ENCODE measurements at regions not wholly inside any gene's neighbourhood (a gene's known extent, or its start where the extent isn't known, plus 50 kb on each side); places are given as distances from the start of the nearest gene placed in this dataset.

DNA sequence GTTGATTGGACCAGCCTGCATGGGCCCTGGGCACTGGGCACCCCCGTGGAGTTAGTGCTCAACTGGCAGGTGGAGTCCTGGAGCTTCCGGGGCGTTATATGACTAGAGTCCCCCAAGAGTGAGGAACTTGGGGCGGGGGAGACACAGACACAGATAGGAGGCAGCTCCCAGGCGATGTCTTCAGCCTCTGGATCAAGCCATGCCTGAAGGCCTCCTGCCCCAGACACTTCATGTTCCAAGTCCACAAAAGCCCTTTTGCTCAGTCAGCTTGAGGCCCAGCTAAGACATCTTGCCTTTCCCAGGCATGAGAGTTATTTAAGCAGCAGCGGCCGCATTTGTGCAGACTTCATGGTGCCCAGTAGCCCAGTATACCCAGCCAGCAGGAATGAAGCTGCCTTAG lies 136.6 kb upstream of the CIBAR2 start:
- H3K36me3 Mint-ChIP-seq (ENCODE audit: low read depth) = no peaks in the 10 kb centered on the region
- DNase-seq = no peak
- H3K4me1 Mint-ChIP-seq (ENCODE audit: low read depth) = peaks cover 15% of the 10 kb centered on the region
- no peak overlapping the region for H3K27ac Mint-ChIP-seq
- no peak overlapping the region for H3K4me3 Mint-ChIP-seq
- peaks cover 3% of the 10 kb centered on the region for H3K27me3 Mint-ChIP-seq (ENCODE audit: insufficient read depth)
- no peak for TF ChIP-seq CTCF (IDR thresholded peaks at IDR 0.05)
- no peaks in the 10 kb centered on the region for H3K9me3 Mint-ChIP-seq

GRCh38 chr16:85249418-85250146 lies 137.3 kb upstream of the CIBAR2 start:
- no peaks in the 10 kb centered on the region for H3K9me3 Mint-ChIP-seq
- H3K27me3 Mint-ChIP-seq (ENCODE audit: insufficient read depth) = peaks cover 3% of the 10 kb centered on the region
- no peak overlapping the region for H3K4me3 Mint-ChIP-seq
- no peak overlapping the region for H3K27ac Mint-ChIP-seq
- H3K36me3 Mint-ChIP-seq (ENCODE audit: low read depth) = no peaks in the 10 kb centered on the region
- TF ChIP-seq CTCF (IDR thresholded peaks at IDR 0.05) = no peak
- no peak for DNase-seq
- H3K4me1 Mint-ChIP-seq (ENCODE audit: low read depth) = peaks cover 16% of the 10 kb centered on the region

GRCh38 chr16:85250147-85250463 lies 137.8 kb upstream of the CIBAR2 start:
- Mint-ChIP-seq H3K27ac (no peak overlapping the region), H3K36me3 (ENCODE audit: low read depth) (no peaks in the 10 kb centered on the region), H3K9me3 (no peaks in the 10 kb centered on the region), H3K4me1 (ENCODE audit: low read depth) (peaks cover 16% of the 10 kb centered on the region), H3K27me3 (ENCODE audit: insufficient read depth) (peaks cover 3% of the 10 kb centered on the region), H3K4me3 (no peak overlapping the region)
- no peak for TF ChIP-seq CTCF (IDR thresholded peaks at IDR 0.05)
- DNase-seq = no peak

DNA sequence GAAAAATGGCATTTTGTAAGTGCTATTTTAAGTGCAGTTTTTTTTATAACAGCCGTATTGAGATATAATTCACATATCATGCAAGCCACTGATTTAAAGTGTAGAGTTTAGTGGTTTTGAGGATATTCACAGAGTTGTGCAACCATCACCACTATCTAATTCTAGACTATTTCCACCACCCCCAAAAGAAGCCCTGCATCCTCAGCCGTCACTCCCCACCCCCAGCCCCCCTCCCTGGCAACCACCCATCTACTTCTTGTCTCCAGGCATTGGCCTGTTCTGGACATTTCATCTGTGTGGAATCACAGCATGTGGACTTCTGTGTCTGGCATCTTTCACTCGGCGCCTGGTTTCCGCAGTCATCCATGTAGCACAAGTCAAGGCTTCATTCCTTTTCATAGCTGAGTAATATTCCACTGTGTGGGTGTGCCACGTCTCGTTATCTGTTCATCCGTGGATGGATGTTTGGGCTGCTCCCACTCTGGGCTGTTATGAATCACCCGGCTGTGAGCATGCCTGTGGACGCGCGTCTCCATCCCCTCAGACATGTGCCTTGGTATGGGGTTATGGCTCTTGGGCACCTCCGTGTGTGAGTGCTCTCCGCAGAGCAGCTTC lies 138.4 kb upstream of the CIBAR2 start:
- H3K27ac Mint-ChIP-seq = no peak overlapping the region
- DNase-seq = no peak
- no peaks in the 10 kb centered on the region for H3K36me3 Mint-ChIP-seq (ENCODE audit: low read depth)
- peaks cover 10% of the 10 kb centered on the region for H3K4me1 Mint-ChIP-seq (ENCODE audit: low read depth)
- no peak overlapping the region for H3K4me3 Mint-ChIP-seq
- H3K9me3 Mint-ChIP-seq = no peaks in the 10 kb centered on the region
- H3K27me3 Mint-ChIP-seq (ENCODE audit: insufficient read depth) = peaks cover 3% of the 10 kb centered on the region
- TF ChIP-seq CTCF (IDR thresholded peaks at IDR 0.05) = no peak

DNA sequence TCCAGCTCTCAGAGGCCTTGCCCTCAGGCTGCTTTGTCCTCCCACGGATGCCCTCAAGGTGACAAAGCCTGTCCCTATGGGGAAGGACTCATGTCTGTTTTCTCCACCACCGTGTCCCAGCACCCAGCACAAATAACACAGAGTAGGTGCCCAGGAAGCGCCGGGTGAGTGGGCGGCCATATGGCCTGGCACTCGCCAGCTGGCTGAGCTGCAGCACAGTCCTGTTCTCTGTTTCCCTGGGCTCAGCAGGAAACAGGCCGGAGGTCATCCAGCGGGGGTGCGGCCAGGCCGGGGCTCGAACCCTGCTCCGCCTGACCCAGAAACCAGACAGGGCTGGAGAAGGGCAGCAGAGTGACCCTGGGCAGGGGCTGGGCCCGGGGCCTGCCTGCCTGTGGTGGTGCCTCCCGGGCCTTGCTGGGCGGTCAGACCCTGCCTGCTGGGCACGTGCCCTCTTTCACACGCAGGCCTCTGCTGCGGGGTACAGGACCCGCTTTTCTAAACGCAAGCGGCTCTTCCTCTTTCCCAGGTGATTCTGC lies 139.0 kb upstream of the CIBAR2 start:
- no peaks in the 10 kb centered on the region for H3K36me3 Mint-ChIP-seq (ENCODE audit: low read depth)
- DNase-seq = no peak
- H3K9me3 Mint-ChIP-seq = no peaks in the 10 kb centered on the region
- no peak overlapping the region for H3K27ac Mint-ChIP-seq
- peaks cover 3% of the 10 kb centered on the region for H3K27me3 Mint-ChIP-seq (ENCODE audit: insufficient read depth)
- peaks cover 6% of the 10 kb centered on the region for H3K4me1 Mint-ChIP-seq (ENCODE audit: low read depth)
- TF ChIP-seq CTCF (IDR thresholded peaks at IDR 0.05) = no peak
- H3K4me3 Mint-ChIP-seq = no peak overlapping the region
